GM20431 (cell line): ENCODE measurements at regions not wholly inside any gene's neighbourhood (a gene's known extent, or its start where the extent isn't known, plus 50 kb on each side); places are given as distances from the start of the nearest gene placed in this dataset.

ENCODE experiments used
- in situ Hi-C: fragments of 300-500 bp; cut with MseI, MboI; formaldehyde crosslinking; loops from one replicate; pipeline ENCODE4 v1.15.0; 2020; ENCODE audit warnings: low sequenced_read_pairs; ENCODE audit not compliant: unreplicated experiment

- in situ Hi-C loops = no loop called here
These were observed 448.0 kb upstream of the ZEB2 start for GRCh38 chr2:144967961-144968360.

GRCh38 chr2:144965172-144965571, 445.3 kb upstream of the ZEB2 start:
- in situ Hi-C loops = no loop called here

GRCh38 chr2:144963031-144963430, 443.1 kb upstream of the ZEB2 start:
- in situ Hi-C loops = no loop called here

GRCh38 chr2:144959416-144959815, 439.5 kb upstream of the ZEB2 start:
- in situ Hi-C loops = no loop called here

GRCh38 chr2:144950899-144951560, 431.1 kb upstream of the ZEB2 start:
- in situ Hi-C loops = no loop called here

GRCh38 chr2:144948205-144948855, 428.4 kb upstream of the ZEB2 start:
- in situ Hi-C loops = no loop called here

GRCh38 chr2:144947709-144948037, 427.8 kb upstream of the ZEB2 start:
- in situ Hi-C loops = no loop called here

- in situ Hi-C loops = no loop called here
These were observed 426.3 kb upstream of the ZEB2 start for GRCh38 chr2:144946263-144946662.

GRCh38 chr2:144944546-144945220, 424.8 kb upstream of the ZEB2 start:
- in situ Hi-C loops = no loop called here

- in situ Hi-C loops = no loop called here
These were observed 424.1 kb upstream of the ZEB2 start for GRCh38 chr2:144943986-144944385.

GRCh38 chr2:144943293-144943941, 423.5 kb upstream of the ZEB2 start:
- in situ Hi-C loops = no loop called here

GRCh38 chr2:144942516-144943256, 422.8 kb upstream of the ZEB2 start:
- in situ Hi-C loops = no loop called here

- in situ Hi-C loops = no loop called here
These were observed 422.0 kb upstream of the ZEB2 start for GRCh38 chr2:144941743-144942488.

GRCh38 chr2:144939590-144939989, 419.7 kb upstream of the ZEB2 start:
- in situ Hi-C loops = no loop called here

GRCh38 chr2:144937910-144938709, 418.2 kb upstream of the ZEB2 start:
- in situ Hi-C loops = no loop called here

GRCh38 chr2:144937066-144937465, 417.1 kb upstream of the ZEB2 start:
- in situ Hi-C loops = no loop called here

- in situ Hi-C loops = no loop called here
These were observed 416.5 kb upstream of the ZEB2 start for GRCh38 chr2:144936442-144936841.

- in situ Hi-C loops = no loop called here
These were observed 415.8 kb upstream of the ZEB2 start for GRCh38 chr2:144935736-144936135.

- in situ Hi-C loops = no loop called here
These were observed 415.3 kb upstream of the ZEB2 start for GRCh38 chr2:144935191-144935590.
